HG03196 (cell line): ENCODE measurements at regions not wholly inside any gene's neighbourhood (a gene's known extent, or its start where the extent isn't known, plus 50 kb on each side); places are given as distances from the start of the nearest gene placed in this dataset.

Experiments used
- ATAC-seq: cut with Tn5 transposase; IDR thresholded peaks from one replicate; pipeline ENCODE4 v1.9.1; 2021; ENCODE audit not compliant: unreplicated experiment

DNA sequence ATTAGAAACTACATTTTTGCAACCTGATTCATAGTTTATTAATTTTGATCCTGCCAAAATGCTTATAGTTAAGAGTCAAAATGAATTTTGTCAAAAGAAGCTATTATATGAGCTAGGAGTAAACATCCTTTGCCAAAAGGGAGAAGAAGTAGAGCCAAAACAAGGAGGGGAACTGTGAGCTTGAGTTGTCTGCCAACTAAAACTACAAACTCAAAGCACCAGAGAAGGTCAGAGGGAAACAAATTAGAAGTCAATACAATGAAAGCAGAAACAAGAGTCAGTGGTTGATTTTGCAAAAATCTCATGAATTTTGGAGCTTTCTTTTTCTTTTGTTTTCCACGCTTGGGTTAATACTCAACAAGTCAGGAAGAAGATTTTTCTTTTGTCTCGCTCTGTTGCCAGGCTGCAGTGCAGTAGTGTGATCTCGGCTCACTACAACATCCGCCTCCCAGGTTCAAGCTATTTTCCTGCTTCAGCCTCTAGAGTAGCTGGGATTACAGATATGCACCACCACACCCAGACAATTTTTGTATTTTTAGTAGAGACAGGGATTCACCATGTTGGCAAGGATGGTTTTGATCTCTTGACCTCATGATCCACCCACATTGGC, 508.5 kb downstream of the RIT2 start:
- ATAC-seq: no peak

DNA sequence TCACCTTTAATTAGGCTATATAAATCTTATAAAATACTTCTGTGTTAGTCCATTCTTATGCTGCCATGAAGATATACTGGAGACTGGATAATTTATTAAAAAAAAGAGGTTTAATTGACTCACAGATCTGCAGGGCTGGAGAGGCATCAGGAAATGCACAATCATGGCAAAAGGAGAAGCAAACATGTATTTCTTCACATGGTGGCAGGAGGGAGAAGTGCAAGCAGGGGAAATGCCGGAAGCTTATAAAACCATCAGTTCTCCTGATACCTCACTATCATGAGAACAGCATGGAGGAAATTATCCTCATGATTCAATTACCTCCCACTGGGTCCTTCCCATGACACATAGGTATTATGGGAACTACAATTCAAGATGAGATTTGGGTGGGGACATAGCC, 504.4 kb downstream of the RIT2 start:
- ATAC-seq: no peak

DNA sequence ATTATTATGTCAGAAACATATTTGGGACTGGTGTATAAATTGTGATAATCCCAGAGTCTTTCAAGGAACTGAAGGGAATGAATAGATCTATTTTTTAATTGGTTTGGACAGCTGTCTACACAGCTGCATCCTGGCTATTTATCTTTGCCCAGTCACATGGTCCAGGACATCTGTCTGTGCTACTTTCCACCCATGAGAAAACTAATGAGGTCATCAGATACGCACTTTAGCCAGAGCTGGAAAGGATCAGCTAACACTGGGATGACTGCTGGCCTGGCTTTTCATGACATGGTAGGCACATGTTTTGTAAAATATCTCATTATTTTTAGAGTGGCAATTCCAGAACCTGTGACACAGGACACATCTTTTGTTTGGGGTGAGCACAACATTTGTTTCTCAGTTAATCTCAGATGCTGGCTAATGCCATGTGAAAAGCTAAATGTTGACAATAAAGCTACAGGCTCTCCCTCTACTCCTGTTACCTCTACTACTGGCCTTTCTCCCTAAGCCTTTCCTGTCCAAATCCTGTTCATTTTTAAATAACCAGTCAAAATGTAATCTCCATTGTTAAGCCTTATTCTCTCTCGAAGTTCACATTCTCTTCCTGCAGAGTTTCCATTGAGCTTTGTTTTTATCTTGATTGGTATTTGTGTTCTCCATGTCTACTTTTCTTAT, 500.7 kb downstream of the RIT2 start:
- no peak for ATAC-seq

DNA sequence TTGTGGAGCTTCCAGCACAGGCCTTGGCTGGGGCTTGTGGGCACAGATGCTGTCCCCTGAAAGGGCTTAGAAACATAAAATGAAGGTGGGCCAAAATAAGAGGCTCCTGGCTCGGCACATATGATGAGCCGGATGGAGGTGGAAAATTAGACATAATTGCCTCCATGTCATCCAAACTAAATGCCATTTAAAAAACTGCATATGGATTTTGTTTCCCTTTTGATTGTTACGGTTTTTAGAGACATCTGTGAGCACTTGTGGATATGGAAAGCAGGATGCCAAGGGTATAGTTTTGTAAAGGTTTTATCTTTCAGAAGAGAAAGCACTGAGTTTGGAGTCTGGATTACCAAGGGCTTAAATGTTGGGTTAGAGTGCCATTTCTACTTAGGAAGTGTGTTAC, 498.3 kb downstream of the RIT2 start:
- no peak for ATAC-seq

DNA sequence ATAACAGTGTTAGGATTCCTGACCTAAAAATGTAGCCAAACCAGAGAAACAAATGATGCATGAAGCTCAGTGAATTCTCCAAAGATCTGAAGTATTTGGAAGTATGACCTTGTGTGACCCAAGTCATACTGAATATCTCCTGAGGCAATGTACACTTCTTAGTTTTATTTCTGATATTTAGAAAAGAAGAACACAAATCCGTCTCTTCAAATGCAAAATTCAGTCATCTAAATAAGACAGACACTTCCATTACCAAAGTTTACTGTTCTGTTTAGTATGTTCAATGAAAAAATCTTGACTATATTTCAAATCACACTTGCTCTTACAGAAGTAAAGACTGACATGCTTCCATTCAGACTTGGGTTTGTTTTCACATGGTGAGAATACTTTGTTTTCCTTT, 495.7 kb downstream of the RIT2 start:
- no peak for ATAC-seq

DNA sequence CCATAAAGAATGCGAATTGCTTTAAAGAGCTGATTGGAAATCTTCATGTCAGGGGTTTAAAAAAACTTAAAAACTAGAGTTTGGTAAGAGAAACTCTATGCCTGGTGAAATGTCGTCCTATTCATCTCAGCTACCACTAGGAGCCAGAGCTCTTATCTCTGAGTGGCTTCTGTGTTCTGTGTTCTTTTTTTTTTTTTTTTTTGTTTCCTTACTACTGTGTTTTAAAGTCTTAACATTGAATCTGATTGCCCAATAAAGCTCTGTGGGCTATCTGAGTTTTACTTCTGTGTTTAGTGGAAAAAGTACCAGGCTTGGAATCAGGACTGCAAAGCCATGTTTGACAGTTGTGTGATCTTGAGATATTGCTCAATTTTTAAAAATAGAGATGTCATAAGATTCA, 494.8 kb downstream of the RIT2 start:
- ATAC-seq: no peak

DNA sequence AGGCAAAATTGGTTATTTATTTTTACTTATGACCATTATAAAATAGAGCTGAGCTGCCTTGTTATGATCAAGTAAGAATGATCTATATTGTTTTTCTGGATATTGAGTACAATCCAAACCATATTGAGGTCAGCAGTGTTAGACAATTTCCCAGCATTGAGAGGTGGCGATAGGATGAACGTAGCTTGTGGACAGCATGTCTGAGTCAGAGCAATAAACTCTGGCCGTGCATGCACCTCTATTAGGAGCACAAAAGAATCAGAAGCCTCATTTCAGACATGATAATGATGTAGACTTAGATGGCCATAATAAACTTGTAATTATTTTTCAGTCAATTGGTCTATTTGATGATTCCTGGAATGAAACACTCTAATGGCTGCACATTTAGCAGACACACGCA, 491.6 kb downstream of the RIT2 start:
- ATAC-seq: no peak

DNA sequence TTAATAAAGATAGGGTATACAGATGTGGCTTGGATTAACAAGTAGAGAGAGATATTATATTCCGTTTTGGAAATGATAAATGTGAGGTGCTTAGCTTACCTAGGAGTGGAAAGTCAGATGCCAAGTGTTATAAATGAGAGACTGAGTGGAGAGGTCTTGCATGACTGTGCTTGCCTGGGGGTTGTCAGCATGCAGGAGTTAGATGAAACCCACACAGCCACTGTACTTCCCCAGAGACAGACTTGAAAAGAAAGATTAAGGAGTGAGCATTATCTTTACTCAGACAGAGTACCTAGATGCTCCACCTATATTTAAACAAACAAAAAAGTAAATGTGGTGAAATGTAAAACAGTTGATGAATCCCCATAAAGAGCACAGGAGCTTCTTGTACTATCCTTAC, 482.7 kb downstream of the RIT2 start:
- no peak for ATAC-seq

DNA sequence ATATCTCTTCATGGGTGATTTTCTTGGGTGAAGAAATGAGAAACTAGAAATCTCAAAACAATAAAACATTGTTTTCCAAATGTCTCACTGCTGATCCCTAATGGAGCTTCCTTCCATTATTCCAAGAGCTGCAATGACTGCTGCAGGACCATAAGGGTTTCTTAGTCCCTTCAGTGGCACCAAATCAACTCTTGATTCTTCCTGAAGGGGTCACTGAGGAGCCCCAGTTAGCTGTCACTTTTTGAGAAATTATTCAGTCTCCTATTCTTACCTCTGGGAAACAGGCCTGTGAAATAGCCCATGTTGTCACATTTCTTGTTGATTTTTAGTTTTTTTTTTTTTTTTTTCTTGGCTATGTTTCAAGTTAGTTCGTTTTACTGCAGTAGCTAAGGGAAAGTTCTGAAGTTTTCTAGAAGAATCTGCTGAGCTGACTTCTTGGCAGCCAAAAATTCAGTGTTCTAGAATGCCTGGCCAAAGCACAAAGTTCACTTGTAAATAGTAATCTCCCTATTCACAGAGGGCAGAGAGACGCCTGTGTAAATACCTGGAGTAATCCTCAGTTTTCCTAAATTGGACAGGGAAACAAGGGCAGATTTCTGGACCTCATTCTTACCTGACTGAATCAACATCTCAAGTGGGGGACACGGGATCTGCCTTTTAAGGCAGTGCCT, 480.0 kb downstream of the RIT2 start:
- no peak for ATAC-seq

DNA sequence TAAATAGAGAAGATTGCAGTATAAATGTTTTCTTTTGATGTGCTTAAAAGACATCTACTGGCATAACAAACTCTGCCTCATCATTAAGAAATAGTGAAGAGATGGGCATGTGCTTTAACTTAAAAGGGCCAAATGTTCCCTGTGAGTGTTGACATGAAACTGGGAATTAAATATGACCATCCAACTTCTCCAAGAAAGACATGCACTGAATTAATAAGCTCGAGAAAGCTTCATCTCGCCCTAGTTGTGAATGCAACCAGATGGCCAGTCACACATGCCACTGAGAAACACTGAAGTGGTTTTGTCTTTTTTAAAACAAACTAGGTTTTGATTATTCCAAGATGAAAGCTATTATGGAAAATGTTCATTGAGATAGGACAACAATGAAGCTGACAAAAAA, 479.2 kb downstream of the RIT2 start:
- no peak for ATAC-seq

DNA sequence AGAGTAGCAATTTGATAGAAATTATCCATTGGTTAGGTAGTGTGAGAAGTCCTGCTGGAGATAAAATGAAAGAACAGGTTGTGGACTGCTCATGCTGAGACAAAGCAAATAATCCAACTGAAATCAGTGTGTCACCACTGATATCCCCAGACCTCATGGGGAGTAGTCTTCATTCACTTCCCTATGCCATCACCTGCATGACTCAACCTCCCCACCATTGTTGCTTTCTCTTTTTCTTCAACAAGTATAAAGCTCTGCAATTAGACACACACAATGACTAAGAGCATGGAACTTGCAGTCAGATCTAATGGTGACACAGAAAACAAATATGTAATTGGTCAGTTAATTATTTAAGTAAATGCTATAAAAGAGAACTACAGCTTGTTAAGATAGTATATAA, 475.3 kb downstream of the RIT2 start:
- ATAC-seq: no peak

DNA sequence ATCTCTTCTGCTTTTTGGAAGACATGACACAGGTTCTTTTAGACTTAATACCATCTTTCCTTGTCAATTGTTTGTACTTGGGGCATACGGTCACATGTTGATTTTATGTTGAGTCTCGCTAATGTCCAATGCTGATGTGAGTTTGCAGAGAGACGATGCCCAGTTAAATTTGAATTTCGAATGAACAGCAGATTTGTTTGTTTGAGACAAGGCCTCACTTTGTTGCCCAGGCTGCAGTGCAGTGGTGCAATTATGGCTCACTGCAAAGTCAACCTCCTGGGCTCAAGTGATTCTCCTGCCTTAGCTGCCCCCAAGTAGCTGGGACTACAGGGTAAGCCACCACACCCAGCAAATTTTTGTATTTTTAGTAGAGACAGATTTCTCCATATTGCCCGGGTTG, 473.5 kb downstream of the RIT2 start:
- no peak for ATAC-seq

DNA sequence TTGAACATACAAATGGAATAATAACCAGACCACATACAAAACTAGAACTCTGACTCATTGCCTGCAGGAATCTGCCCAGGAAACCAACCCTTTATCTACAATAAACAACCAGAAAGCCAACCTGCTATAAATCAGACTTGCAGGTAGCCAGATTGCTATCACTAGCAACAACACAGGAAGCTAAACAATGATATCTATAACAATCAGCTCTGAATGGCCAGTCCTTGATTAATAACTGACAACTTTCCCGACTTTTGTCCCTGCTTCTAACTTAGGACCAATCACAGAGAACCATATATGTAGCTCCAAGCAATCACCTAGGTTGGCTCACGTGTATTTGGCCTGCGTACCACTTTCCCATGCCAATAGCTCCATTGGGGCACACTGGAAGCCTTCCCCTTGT, 470.8 kb downstream of the RIT2 start:
- ATAC-seq: no peak

DNA sequence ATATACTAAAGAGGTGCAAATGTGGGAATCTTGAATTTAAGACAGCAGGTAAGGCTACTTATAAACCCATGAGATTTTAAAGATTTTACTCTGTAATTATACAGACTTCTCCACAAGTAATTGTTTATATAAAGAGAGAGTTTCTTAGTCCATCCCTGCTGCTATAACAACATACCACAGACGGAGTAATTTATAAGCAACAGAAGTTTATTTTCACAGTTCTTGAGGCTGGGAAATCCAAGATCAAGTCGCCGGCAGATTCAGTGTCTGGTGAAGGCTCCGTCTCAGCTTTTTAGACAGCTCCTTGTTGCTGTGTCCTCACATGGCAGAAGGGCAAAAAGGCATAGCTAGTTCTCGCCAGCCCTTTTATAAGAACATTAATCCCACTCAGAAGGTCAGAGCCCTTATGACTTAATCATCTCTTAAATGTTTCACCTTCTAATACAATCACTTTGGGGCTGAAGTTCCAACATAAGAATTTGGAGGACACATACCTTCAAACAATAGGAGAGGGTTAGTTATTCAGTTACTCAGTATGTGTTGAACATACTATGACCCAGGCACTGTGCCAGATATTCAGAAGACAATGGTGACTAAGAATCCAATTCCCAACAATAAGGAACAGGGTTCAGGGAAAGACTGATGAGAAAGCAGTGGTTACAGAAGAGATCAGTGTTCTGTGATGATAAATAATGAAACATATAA, 466.0 kb downstream of the RIT2 start:
- no peak for ATAC-seq

DNA sequence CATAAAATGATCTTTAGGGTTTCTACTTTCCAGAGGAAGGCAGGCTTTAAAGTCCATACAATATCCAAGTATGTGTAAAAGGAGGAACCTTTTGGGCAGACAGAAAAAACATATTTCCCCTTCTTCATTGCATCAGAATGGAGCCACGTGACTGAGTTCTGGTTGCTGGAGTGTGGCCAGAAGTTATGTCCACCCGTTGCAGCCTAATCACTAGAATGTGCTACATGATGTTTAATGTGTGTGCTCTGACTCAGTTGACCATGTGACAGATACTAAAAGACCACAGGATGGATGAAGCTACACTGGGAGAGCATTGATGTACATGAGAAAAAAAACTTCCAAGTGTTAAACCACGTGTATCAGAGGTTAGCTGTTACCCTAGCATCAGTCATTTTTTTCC, 460.9 kb downstream of the RIT2 start:
- ATAC-seq: no peak

DNA sequence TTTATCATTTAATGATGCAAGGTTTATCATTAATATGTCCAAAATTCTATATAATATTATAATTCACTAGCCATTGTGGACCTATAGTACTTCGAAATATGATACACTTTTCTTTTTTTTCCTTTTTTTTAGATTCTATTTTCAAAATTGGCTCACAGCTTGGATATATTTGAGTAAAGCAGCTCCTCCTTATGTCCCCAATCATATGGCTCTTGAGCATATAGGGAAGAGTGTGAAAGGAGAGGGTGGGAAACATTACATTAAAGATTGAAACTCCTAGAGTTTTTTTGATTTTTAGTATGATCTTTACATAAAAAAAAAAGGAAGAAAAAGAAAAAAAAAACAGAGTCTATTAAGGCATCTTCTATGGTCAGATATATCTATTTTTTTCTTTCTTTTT, 457.9 kb downstream of the RIT2 start:
- ATAC-seq: no peak

DNA sequence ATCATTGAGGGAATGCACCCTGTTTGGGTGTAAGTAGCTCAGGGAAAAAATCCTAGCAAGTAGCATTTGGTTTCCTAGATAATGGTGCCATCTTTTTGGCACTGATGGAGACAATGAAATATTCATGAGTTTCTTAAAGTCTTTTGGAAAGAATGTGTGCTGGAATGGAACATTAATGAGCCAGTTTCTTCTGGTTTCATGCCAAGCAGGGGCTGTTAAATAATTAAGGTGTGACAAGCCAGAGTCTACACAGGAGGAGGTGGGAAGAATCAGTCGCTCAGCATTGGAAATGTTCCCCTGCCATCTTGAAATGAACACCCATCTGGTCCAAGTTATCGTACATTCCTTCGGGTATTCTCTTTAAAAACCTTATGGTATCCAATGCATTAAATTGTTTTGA, 457.3 kb downstream of the RIT2 start:
- ATAC-seq: no peak

DNA sequence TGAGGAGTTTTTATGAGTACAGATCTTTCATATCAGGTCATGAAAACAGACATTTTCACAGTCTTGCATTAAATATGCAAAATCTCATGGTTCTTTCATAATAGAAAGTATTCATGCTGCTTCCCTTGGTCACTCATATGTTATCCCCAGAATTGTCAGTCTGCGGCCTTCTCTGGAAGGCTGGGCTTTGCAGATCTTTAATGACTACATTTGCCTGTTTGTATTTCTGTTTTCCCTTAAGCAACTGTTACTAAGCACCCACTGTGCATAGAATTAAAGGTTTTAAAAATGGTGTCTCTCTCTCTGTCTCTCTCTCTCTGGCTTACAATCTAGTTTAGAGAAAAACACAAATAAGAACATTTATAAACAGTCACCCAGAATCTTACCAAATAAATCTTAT, 456.3 kb downstream of the RIT2 start:
- no peak for ATAC-seq

DNA sequence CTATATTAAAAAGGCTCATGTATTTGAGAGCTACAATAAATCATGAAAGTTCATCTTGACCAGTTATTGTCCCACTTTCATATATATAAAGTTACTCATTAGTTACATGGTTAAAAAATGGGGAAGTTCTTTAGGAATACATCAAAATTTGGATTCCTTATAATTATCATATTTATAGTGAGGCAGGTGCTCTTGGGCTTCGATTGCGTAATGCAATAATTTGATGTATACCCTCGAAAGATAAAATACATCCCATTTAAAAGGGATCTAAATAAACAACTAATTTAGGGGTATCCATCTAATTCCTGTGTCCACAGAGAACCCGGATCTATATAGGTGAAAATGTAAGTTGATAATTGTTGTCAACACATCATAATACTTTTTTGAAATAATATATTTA, 444.6 kb downstream of the RIT2 start:
- ATAC-seq: no peak

DNA sequence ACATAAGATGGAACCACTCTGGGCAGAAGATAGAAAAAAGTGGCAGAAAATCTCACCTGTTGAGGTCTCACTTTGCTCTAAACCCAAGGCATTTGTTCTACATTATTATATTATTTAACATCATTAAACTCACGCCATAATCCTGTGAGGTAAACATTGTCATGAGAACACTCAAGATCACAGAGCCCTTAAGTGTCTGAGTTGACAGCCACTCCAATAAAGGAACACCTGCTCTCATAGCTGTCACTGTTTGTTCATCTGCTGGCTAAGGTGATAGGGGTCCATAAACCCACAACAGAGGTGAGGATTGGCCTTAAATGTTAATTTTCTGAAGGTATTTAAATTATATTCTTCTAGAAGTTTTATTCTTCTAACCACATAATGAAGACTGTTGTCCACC, 439.7 kb downstream of the RIT2 start:
- ATAC-seq: no peak

DNA sequence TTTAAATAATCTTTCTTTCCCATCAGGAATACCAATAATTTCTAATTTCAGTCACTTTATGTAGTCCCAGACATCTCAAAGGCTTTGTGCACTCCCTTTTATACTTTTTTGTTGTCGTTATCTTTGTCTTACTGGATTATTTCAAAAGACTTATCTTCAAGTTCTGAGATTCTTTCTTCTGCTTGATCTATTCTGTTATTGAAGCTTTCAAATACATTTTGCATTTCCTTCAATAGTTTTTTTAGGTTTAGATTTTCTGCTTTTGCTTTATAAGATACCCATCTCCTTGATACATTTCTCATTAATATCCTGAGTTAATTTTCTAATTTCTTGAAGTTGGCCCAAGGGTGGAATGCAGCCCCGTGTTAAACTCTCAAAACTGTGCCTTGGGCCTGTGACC, 432.4 kb downstream of the RIT2 start:
- no peak for ATAC-seq

DNA sequence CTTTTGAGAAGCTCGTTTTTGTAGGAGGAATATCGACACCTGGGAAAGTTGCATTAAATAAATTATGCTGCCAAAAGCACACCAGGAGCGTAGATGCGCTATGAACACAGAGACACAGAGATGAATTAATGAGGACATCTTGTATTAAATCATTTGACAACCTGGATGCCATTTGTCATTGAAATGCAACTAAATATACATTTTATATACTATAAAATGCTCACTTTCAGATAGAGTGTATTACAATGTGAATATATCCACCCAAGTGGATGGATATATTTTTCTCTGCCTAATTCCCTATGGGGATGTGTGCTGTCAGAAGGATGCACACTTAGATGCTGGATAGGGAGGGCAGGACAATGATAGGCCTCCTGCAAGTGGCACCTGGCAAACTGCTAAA, 426.2 kb downstream of the RIT2 start:
- ATAC-seq: no peak
